DMS114 treated with DMSO at 0.1 percent for 48 hours (cell line): ENCODE measurements at regions not wholly inside any gene's neighbourhood (a gene's known extent, or its start where the extent isn't known, plus 50 kb on each side); places are given as distances from the start of the nearest gene placed in this dataset.
"Not testable (repeated sequence)": the region's sequence is repeated elsewhere in the genome, so short reads cannot be mapped to it uniquely, and the experiment has no call there.

Experiments used
- DNase-seq: peaks from one replicate; lab custom pipeline; 2025; ENCODE audit not compliant: unreplicated experiment; lab: John Stamatoyannopoulos, UW

DNA sequence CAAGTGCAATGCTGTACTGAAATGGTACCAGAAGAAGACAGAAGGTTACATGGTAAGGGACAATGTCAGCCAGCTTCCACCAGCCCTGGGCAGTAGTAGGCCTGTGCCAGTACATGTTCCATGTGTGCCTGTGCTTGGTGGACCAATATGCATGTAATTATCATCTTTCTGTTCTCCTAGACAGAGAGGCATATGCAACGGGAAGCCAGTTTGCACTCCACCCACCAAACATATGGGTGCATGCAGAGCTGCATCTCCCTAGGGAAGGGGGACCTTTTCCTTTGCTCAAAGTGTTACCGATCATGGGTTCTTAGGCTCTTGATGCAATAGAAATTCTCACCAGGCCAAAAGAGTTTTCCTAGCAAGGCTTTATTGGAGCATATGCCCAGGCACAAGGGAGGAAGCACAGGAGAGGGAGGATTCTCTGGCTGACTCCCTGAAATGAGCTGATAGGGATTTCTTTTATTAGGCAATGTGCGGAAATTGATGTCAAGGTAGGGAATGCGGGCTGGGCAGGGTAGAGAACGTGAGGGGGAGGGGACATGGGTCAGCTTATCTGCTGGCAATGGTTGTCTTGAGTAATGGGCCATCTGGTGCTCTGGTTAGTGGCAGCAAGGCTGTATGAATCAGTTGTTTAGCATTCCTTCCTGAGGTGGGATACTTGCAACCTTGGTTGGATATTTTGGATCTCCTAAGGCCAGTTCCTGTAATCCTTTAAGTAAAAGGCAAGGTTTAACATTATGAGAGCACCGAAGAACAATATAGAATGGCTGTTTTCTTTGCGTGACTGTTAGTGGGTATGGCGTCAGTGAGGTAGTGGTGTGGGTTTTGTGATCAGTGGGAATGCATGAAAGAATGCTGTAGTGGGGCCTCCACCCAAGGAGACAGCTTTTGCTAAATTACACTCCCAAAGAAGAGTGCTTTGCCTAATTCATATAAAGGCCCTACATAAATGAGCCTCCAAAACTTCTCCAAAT, 102.5 kb downstream of the CDRT15L2 start:
- DNase-seq: not testable (repeated sequence)

DNA sequence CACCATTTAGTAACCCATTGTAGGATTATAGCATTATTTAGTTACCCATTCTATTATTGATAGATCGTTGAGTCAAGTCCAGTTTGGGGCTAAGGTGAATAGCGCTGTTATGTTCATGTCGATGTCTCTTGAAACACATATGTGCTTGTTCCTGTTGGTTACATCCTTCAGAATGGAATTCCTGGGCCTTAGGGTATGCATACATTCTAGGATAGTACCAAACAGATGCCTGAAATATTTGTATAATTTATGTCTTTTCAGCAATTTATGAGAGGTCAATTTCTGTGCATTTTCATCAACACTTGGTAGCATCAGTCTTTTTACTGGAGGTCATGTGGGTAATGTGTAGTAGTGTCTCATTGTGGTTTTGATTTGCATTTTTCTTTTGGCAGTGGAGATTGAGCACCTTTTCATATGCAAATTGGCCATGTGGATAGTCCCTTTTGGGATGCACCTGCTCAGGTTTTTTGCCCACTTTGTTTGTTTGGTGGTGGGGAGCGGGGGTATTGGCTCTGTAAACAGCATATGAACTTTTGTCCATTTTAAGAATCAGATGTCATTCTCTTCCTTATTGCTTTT, 104.2 kb downstream of the CDRT15L2 start:
- not testable (repeated sequence) for DNase-seq

DNA sequence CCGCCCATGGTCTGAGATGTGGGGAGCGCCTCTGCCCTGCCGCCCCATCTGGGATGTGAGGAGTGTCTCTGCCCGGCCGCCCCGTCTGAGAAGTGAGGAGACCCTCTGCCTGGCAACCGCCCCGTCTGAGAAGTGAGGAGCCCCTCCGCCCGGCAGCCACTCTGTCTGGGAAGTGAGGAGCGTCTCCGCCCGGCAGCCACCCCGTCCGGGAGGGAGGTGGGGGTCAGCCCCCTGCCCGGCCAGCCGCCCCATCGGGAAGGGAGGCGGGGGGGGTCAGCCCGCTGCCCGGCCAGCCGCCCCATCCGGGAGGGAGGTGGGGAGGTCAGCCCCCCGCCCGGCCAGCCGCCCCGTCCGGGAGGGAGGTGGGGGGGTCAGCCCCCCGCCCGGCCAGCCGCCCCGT, 105.5 kb downstream of the CDRT15L2 start:
- DNase-seq: not testable (repeated sequence)

DNA sequence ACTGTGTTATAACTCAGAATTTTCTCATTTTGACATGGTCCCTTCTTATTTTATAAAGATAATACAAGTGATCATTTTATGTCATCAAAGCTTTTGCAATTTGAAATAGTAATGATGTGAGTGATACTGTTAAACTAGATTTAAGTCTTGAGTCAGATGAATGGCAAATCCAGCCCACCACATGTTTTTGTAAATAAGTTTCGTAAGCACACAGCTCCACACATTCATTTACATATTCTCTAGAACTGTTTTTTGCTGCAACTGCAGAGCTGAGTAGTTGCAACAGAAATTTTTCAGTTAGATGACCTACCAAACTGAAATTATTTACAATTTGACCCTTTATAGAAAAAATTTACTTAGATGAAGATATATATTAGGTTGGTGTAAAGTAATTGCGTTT, 108.1 kb downstream of the CDRT15L2 start:
- DNase-seq: not testable (repeated sequence)

DNA sequence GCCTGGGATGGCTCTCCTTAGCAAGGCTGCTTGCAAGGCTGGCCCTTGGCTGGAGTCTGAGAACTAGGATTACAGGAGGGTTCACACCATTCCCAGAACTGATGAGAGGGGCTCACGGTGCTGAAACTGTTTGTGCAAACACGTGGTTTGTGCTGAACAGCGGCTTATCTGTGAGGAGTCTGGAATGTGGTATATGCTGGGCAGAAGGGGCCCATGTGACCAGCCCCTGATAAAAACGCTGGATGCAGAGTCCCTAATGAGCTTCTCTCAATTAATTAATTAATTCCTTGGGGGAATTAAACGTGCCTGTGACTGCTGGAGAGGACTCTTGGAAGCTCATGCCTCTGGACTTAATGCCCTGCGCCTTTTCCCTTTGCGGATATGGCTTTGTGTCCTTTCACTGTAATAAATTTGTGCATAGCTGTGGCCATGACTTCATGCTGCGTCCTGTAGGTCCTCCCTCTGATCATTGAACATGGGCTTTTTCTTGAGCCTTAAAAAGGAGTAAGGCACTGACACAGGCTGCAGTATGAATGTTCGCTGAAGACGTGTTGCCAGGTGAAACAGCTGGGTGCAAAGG, 109.7 kb downstream of the CDRT15L2 start:
- DNase-seq: not testable (repeated sequence)

DNA sequence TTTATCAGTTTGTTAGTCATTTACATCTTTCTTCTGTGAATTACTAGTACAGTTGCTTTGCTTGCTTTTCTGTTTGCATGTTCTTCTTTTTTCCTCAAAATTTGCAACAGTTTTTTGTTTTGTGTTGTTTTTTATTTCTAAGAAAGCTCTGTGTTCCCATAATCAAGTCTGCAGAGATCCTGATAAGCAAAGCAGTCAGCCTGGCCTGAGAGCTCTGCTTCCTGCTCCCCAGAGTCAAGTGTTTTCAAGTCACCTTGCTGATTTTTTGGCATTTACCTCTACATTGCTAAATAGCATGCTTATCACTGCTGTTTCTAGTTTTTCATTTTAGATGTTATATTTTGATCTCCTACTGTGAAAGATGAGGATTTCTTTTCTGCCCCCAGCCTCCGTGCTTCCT, 113.2 kb downstream of the CDRT15L2 start:
- DNase-seq: not testable (repeated sequence)

DNA sequence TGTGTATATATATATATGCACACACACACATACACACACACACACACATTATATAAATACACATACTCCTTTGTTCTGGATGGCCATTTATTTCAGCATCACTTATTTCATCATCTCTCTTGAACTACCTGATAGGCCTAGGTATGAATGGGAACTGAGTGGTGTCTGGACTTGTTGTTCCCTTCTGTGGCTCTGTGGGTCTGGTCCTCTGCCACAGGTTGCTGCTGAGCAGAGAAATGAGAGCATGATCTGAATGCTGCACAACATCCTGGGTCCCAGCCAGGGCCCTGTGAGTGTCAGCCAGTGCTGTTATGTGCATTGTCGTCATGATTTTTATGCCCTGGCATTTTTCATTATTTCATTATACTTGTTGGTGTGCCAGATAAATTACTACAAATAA, 116.3 kb downstream of the CDRT15L2 start:
- DNase-seq: not testable (repeated sequence)

DNA sequence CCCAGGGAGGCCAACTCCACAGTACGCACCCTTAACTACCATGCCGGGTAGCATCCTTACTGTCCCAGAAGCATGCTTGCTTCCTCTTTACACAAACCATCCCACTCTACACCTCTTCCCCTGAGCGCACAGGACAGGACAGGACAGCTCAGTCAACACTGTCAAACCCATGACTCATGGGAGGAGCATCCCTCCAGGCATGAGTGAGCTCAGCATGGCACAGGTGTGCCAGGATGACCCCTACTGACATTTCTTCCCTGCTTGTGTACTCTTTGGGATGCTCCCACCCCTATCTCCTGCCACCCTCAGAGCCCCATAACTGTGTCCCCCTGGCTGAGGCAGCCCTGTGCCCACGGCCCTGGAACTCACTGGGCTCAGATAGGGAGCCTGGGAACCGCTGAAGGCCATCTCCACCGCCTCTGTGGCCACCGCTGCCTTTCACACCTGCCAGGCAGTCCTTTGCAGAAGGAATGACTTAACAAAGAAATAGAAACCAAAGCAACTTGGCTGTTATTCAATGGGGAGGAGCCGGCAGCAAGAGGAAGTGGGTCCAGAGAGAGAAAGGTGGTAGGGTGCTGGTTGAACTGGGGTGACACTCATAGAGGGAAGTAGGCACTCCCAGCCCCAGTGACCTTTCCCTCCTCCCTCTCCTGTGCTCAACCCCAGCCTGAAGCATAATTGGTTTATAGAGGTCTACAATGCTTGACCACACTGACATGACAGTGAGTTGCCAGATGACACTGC, 119.1 kb downstream of the CDRT15L2 start:
- DNase-seq: not testable (repeated sequence)

DNA sequence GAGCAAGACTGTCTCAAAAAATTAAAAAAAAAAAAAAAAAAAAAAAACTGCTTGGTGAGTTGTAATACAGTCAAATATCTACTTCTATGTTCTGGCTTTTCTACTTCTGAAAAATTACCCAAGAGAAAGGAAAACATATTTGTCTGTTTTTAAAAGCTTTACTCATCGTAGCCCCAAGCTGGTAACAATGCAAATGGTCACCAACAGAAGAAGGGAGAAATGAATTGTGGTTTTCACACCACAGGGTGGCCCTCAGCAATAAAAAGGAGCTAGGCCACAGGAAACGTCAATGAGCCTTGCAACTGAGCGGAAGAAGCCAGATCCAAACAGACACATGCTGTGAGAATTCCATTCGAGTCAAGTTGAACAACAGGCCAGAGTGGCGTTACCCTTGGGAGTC, 121.0 kb downstream of the CDRT15L2 start:
- not testable (repeated sequence) for DNase-seq

DNA sequence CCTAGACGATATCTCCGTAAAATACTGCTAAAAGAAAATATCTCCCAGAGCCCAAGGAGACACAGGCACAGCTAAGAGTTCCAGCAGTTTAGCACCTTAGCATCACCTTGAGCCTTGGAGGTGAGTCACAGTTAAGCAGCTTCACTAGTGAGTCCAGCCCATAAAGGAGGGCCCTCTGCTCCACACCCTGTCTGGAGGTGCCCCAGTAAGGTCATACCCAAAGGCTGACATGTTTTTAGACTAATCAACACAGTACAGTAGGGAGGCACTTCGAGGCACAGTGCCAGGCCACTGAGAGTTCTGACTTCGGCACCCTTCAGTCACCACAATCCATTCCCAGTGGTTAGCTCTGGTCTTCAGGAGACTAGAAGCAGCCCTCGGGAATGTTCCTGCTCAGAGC, 121.8 kb downstream of the CDRT15L2 start:
- not testable (repeated sequence) for DNase-seq

DNA sequence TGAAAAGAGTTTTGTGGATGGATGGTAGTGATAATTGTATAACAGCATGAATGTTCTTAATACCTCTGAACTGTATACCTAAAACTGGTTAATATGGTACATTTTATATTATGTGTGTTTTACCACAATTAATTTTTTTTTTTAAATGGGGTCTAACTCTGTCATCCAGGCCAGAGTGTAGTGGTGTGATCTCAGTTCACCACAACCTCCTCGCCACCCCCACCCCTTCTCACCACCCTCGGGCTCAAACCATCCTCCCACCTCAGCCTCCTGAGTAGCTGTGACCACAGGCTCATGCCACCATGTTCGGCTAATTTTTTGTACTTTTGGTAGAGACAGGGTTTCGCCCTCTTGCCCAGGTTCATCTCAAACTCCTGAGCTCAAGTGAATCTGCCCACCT, 123.2 kb downstream of the CDRT15L2 start:
- DNase-seq: no peak

DNA sequence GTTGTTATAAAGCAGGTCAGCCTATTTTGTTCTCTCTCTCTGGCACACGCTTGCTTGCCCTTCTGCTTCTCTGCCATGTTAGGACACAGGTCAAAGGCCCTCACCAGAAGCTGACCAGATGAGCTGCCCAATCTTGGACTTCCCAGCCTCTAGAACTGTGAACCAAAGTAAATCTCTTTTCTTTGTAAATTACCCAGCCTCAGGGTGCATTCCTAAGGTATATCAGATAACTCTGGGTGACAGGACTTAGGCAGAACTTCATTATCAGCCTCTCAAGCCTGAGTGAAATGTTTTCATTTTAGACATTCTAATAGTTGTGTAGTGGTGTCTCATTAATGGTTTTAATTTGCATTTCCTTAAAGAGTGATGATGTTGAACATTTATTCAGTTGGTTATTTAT, 124.3 kb downstream of the CDRT15L2 start:
- DNase-seq: no peak

DNA sequence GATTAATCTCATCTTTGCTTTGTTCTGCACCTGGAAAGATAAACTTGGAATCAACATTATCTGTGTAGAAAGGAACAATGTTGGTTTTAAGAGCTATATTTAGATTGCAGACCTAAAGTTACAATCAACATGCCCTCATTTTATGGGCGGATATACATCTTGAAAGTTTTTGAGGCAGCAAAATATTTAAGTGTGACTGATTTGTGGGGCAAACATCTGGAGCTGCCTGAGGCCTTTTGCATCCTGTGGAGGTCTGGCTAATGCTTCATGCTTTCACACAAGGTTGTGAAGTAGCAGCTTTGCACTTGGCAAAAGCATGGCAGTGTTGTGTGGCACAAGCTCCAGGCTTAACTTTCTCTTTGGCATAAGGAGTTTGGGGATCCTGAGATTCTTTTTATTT, 125.7 kb downstream of the CDRT15L2 start:
- DNase-seq: not testable (repeated sequence)

DNA sequence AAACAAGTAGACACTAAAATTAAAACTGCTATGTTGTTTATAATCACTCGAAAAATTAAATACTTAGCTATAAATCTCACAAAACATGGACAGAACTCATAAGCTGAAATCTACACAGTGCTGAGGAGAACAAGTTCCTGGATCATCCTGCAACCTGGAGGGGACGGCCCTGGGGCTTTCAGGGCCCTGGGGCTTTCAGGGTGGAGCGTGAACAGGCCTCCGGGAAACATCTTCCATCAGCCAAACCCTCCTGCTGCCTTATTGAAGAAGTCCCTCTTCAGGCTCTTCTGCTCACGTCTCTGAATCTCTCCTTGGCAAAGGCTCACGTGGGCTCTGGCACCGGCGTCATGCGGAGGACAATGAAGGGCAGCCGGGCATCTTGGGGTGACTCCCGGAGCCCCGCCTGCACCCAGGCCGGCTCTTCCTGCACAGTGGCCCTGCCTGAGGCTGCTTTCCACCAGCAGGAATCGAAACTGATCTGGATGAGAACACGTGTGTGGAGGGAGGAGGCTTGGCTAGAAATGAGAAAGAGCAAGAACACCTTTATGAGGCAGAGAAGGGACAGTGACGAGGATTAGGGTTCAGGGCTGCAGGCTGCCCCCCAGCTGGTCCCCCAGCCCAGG, 127.3 kb downstream of the CDRT15L2 start:
- DNase-seq: no peak

DNA sequence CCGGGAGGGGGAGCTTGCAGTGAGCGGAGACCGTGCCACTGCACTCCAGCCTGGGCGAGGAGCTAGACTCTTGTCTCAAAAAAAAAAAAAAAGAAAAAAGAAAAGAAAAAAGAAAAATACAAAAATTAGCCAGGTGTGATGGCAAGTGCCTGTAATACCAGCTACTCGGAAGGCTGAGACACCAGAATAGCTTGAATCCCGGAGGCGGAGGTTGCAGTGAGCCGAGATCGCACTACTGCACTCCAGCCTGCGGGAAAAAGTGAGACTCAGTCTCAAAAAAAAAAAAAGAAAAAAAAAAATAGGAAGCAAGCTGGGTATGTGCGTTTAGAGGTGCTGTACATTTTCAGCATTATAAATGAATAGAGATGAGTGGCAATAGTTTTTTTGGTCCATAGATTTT, 129.3 kb downstream of the CDRT15L2 start:
- not testable (repeated sequence) for DNase-seq

DNA sequence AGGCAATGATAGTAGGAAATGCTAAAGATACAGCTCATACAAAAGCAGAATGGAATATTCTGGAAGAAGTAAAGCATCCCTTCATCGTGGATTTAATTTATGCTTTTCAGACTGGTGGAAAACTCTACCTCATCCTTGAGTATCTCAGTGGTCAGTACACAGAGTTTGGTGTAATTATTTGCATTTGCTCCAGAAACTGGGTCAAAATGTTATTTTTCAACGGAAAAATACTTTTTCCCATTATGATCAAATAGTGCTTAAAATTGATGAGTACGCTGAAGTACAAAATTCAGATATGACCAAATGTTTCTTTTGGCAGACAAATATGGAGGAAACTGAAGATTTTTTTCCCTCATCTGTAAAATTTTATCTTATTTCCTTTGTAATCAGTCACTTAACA, 137.0 kb downstream of the CDRT15L2 start:
- DNase-seq: not testable (repeated sequence)

DNA sequence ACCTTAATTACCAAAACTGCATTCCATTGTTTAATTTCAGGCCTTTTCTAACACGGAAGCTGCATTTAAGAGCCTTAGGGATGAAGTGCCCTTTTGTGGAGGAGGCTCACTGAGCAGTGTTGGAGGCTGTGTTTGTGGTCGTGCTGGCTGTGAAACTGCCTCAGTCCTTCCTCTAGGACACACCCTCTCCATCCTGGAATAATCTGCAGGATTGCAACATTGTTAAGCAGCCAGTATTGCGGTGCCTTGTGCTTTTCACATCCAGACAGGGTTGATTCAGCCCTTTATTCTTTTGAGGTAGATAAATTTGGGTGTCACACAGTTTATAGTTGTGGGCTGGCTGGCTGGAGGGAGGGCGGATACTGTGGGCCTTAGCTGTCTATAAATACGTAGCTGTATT, 141.6 kb downstream of the CDRT15L2 start:
- DNase-seq: no peak

DNA sequence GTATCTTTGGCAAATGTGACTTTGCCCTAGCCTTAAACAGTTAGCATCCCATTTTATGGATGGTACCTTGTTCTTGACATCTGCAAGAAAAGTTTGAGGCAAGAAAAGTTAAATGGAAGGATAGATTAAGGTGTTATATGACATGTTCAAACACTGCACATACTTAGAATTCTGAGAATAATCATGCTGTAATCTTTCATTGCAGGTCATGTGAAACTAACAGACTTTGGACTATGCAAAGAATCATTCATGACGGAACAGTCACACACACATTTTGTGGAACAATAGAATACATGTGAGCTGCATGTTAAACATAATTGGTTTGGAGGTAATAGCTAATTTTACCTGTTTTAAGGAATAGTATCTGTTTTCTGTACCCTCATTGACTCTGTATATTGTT, 144.9 kb downstream of the CDRT15L2 start:
- DNase-seq: not testable (repeated sequence)

DNA sequence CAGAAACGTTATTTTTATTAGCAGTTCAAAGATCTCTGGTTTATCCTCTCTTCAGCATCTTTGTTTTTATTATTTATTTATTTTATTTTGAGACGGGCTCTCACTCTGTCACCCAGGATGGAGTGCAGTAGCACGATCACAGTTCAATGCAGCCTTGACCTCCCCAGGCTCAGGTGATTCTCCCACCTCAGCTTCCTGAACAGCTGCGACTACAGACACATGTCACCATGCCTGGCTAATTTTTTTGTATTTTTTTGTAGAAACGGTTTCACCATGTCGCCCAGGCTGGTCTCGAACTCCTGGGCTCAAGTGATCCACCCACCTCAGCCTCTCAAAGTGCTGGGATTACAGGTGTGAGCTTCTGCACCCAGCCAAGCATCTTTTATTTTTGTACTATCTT, 147.7 kb downstream of the CDRT15L2 start:
- not testable (repeated sequence) for DNase-seq

DNA sequence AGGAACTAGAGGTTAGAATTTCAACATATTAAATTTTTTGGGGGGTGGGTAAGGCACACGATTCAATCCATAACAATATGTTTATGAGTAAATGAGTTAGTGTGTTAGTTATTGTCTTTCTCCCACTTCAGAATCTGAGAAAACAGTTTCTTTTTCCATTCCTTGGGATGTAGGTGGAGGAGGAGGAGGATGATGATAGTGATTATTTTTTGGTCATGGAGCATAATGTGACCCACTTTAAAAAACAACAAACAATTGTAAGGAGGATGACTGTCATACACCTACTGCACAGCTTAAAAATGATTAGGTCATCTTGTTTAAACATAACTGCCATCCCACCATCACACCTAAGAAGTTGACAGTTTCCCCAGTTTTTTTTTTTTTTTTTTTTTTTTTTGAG, 148.7 kb downstream of the CDRT15L2 start:
- no peak for DNase-seq

DNA sequence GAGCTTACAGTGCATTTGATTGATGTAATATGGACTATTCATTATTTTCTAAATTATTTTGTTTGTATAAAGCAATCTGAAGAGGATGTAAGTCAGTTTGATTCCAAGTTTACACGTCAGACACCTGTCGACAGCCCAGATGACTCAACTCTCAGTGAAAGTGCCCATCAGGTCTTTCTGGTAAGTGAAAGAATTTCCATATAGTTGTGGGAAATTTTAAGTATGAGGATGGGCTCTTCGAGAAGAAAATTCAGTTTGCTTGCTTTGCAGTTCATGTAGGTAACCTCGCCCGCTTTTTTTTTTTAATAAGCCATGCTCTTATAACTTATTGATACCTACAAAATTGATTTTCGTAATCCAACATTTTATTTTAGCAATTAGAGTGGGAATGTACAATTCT, 151.6 kb downstream of the CDRT15L2 start:
- DNase-seq: not testable (repeated sequence)
